Endothelial cell (in vitro differentiated cells): ENCODE measurements at regions not wholly inside any gene's neighbourhood (a gene's known extent, or its start where the extent isn't known, plus 50 kb on each side); places are given as distances from the start of the nearest gene placed in this dataset.

Source experiments
- DNase-seq: peaks from one replicate; pipeline ENCODE4 v3.0.0; 2021; ENCODE audit warnings: low spot score
- H3K27ac Mint-ChIP-seq: one replicate; pipeline ENCODE4 v1.8.0; 2021; ENCODE audit warnings: mixed read lengths, inconsistent platforms; ENCODE audit not compliant: unreplicated experiment
- H3K27me3 Mint-ChIP-seq: one replicate; pipeline ENCODE4 v1.8.0; 2021; ENCODE audit warnings: mild to moderate bottlenecking, moderate library complexity, mixed read lengths, inconsistent platforms; ENCODE audit not compliant: unreplicated experiment
- H3K36me3 Mint-ChIP-seq: one replicate; pipeline ENCODE4 v1.8.0; 2021; ENCODE audit warnings: mild to moderate bottlenecking, low read depth, mixed read lengths, inconsistent platforms; ENCODE audit not compliant: unreplicated experiment
- H3K4me1 Mint-ChIP-seq: one replicate; pipeline ENCODE4 v1.8.0; 2021; ENCODE audit warnings: mild to moderate bottlenecking, mixed read lengths, inconsistent platforms; ENCODE audit not compliant: unreplicated experiment
- H3K4me3 Mint-ChIP-seq: one replicate; pipeline ENCODE4 v1.8.0; 2021; ENCODE audit warnings: mild to moderate bottlenecking, mixed read lengths, inconsistent platforms; ENCODE audit not compliant: unreplicated experiment
- H3K9me3 Mint-ChIP-seq: one replicate; pipeline ENCODE4 v1.8.0; 2021; ENCODE audit warnings: mixed read lengths, inconsistent platforms; ENCODE audit not compliant: unreplicated experiment
- CTCF ChIP-seq: fragments of 200-600 bp; sonication (generic); IDR thresholded peaks from one replicate; pipeline ENCODE4 v1.5.0; 2021; ENCODE audit warnings: antibody characterized with exemption; ENCODE audit not compliant: unreplicated experiment

GRCh38 chr18:38586327-38586726, 1020.7 kb upstream of the CELF4 start:
- DNase-seq, result no peak

GRCh38 chr18:38579764-38580163, 1014.2 kb upstream of the CELF4 start:
- Mint-ChIP-seq H3K9me3 (no peaks in the 10 kb centered on the region), H3K27ac (no peak overlapping the region), H3K4me1 (no peaks in the 10 kb centered on the region), H3K36me3 (no peaks in the 10 kb centered on the region), H3K27me3 (no peaks in the 10 kb centered on the region), H3K4me3 (no peak overlapping the region)
- DNase-seq, result no peak
- TF ChIP-seq CTCF, result no peak

More at GRCh38 chr18:38586327-38586726, 1020.7 kb upstream of the CELF4 start:
- no peak for TF ChIP-seq CTCF
- Mint-ChIP-seq H3K36me3 (no peaks in the 10 kb centered on the region), H3K27ac (no peak overlapping the region), H3K4me1 (no peaks in the 10 kb centered on the region), H3K9me3 (no peaks in the 10 kb centered on the region), H3K27me3 (no peaks in the 10 kb centered on the region), H3K4me3 (no peak overlapping the region)

GRCh38 chr18:38576916-38577315, 1011.3 kb upstream of the CELF4 start:
- TF ChIP-seq CTCF, result no peak
- Mint-ChIP-seq H3K4me1 (no peaks in the 10 kb centered on the region), H3K27me3 (no peaks in the 10 kb centered on the region), H3K4me3 (no peak overlapping the region), H3K36me3 (no peaks in the 10 kb centered on the region), H3K9me3 (no peaks in the 10 kb centered on the region), H3K27ac (no peak overlapping the region)
- no peak for DNase-seq

GRCh38 chr18:38576349-38576748, 1010.8 kb upstream of the CELF4 start:
- DNase-seq, result no peak
- no peak overlapping the region for H3K27ac Mint-ChIP-seq
- no peaks in the 10 kb centered on the region for H3K27me3 Mint-ChIP-seq
- H3K4me3 Mint-ChIP-seq, result no peak overlapping the region
- no peaks in the 10 kb centered on the region for H3K4me1 Mint-ChIP-seq
- no peaks in the 10 kb centered on the region for H3K9me3 Mint-ChIP-seq
- no peak for TF ChIP-seq CTCF
- no peaks in the 10 kb centered on the region for H3K36me3 Mint-ChIP-seq

- no peaks in the 10 kb centered on the region for H3K4me1 Mint-ChIP-seq
- no peaks in the 10 kb centered on the region for H3K27me3 Mint-ChIP-seq
- H3K27ac Mint-ChIP-seq, result no peak overlapping the region
- H3K4me3 Mint-ChIP-seq, result no peak overlapping the region
- H3K36me3 Mint-ChIP-seq, result no peaks in the 10 kb centered on the region
- H3K9me3 Mint-ChIP-seq, result no peaks in the 10 kb centered on the region
- no peak for TF ChIP-seq CTCF
- no peak for DNase-seq
Measured at GRCh38 chr18:38575648-38576047, 1010.0 kb upstream of the CELF4 start.
